Ovary (tissue), 7 donors: ENCODE measurements at regions not wholly inside any gene's neighbourhood (a gene's known extent, or its start where the extent isn't known, plus 50 kb on each side); places are given as distances from the start of the nearest gene placed in this dataset.

Experiments used
- DNase-seq, 5 donors: peaks; one replicate each; pipeline ENCODE4 v3.0.0-alpha.2; 2019 to 2020
- H3K27ac ChIP-seq, 2 donors: fragments of 200-600 bp; one replicate each; pipeline versions ENCODE4 v1.5.1 to v1.8.0; 2019 to 2022
- H3K27me3 ChIP-seq: fragments of 200-600 bp; one replicate; pipeline ENCODE4 v1.8.0; 2022
- H3K36me3 ChIP-seq: fragments of 200-600 bp; sonication (generic); one replicate; pipeline ENCODE4 v1.5.1; 2019
- H3K4me1 ChIP-seq: one replicate; pipeline ENCODE4 v1.8.1; 2013; ENCODE audit warnings: mild to moderate bottlenecking, moderate library complexity; ENCODE audit not compliant: insufficient read depth
- H3K4me3 ChIP-seq: fragments of 200-600 bp; sonication (generic); one replicate; pipeline ENCODE4 v1.5.1; 2017
- H3K9me3 ChIP-seq, 2 donors: fragments of 200-600 bp in 1 of 2; sonication (generic) in 1 of 2; one replicate each; pipeline versions ENCODE4 v1.5.1 to v1.8.1; 2013 to 2019; ENCODE audit warnings: mild to moderate bottlenecking in 1 of 2, moderate library complexity in 1 of 2
- CTCF ChIP-seq, 3 donors: fragments of 450-650 bp in 2 of 3; fragments of 200-600 bp in 1 of 3; IDR thresholded peaks; one replicate each; pipeline versions ENCODE4 v1.5.1 to v1.8.0; 2016 to 2022; ENCODE audit warnings: antibody characterized with exemption in 3 of 3, mild to moderate bottlenecking in 1 of 3
- EP300 ChIP-seq: sonication (generic); formaldehyde crosslinking; IDR thresholded peaks from one replicate; pipeline ENCODE4 v1.6.1; 2017; ENCODE audit warnings: antibody characterized with exemption
- POLR2A ChIP-seq: fragments of 450-650 bp; IDR thresholded peaks from one replicate; pipeline ENCODE4 v1.6.1; 2017; ENCODE audit warnings: antibody characterized with exemption, mild to moderate bottlenecking, moderate library complexity
- WGBS, 3 donors: extraction: QIAGEN DNeasy Blood & Tissue Kit in 1 of 3; methylation state at CpG; one replicate each; pipeline versions ENCODE4 v1.1.5 to v1.1.7; 2013 to 2017; 5-methylcytosine and 5-hydroxymethylcytosine counted together
- intact Hi-C, 4 donors: fragments of 100-400 bp; cut with DNase I; formaldehyde crosslinking; loops; one replicate each; pipeline versions ENCODE4 v1.11.0 to v1.15.1; 2022 to 2023
- donor health status: DM: no; HTN: no; CAD: no; lungs with moderate emphysema.
- donor health status: DM: no; HTN: no; CAD: no.
- donor health status: Bipolar disorder and iron deficiency.
- donor health status: DM: no; HTN: no; CAD: no.
- donor health status: DM: yes; HTN: yes; CAD: no.

GRCh38 chr10:21071001-21071673 is 174.0 kb upstream of the NEBL start:
- H3K4me3 ChIP-seq = no peak overlapping the region
- WGBS, 3 donors = 73 to 84% (median 75%) methylated on average over 3 of the region's 3 CpGs
- no peaks in the 10 kb centered on the region for H3K36me3 ChIP-seq
- no peaks in the 10 kb centered on the region for H3K9me3 ChIP-seq
- no peaks in the 10 kb centered on the region for H3K27me3 ChIP-seq
- DNase-seq = no peak
- intact Hi-C loops = no loop called here
- H3K27ac ChIP-seq = no peak overlapping the region
- H3K4me1 ChIP-seq = no peaks in the 10 kb centered on the region
- TF ChIP-seq POLR2A = no peak
- no peak for TF ChIP-seq CTCF (IDR thresholded peaks at IDR 0.05)
- no peak for TF ChIP-seq EP300

GRCh38 chr10:21069929-21070700 is 173.0 kb upstream of the NEBL start:
- no peaks in the 10 kb centered on the region for H3K9me3 ChIP-seq
- no peaks in the 10 kb centered on the region for H3K36me3 ChIP-seq
- TF ChIP-seq CTCF (IDR thresholded peaks at IDR 0.05) (no peak), POLR2A (no peak)
- H3K27me3 ChIP-seq = no peaks in the 10 kb centered on the region
- no peak overlapping the region for H3K4me3 ChIP-seq
- no peaks in the 10 kb centered on the region for H3K4me1 ChIP-seq
- no peak for DNase-seq
- no peak overlapping the region for H3K27ac ChIP-seq
- intact Hi-C loops = no loop called here
- 60 to 62% (median 60%) methylated on average over 10 of the region's 10 CpGs for WGBS, 3 donors

- no peak overlapping the region for H3K4me3 ChIP-seq
- no peak for TF ChIP-seq CTCF (IDR thresholded peaks at IDR 0.05)
- TF ChIP-seq EP300 = no peak
- TF ChIP-seq POLR2A = no peak
- no peaks in the 10 kb centered on the region for H3K9me3 ChIP-seq
- no peak for DNase-seq
- H3K4me1 ChIP-seq = no peaks in the 10 kb centered on the region
- no peaks in the 10 kb centered on the region for H3K36me3 ChIP-seq
- intact Hi-C loops = no loop called here
- 78 to 87% (median 79%) methylated on average over 5 of the region's 5 CpGs for WGBS, 3 donors
- H3K27ac ChIP-seq = no peak overlapping the region
- H3K27me3 ChIP-seq = no peaks in the 10 kb centered on the region
Measured at GRCh38 chr10:21069278-21069677, 172.2 kb upstream of the NEBL start.

- Histone ChIP-seq H3K27ac (no peak overlapping the region), H3K9me3 (no peaks in the 10 kb centered on the region), H3K4me3 (no peak overlapping the region), H3K4me1 (no peaks in the 10 kb centered on the region), H3K36me3 (no peaks in the 10 kb centered on the region), H3K27me3 (no peaks in the 10 kb centered on the region)
- intact Hi-C loops = no loop called here
- DNase-seq = no peak
- WGBS, 3 donors = 61 to 78% (median 77%) methylated on average over 3 of the region's 3 CpGs
- TF ChIP-seq EP300 = no peak
- no peak for TF ChIP-seq POLR2A
Measured at GRCh38 chr10:21068026-21068656, 171.0 kb upstream of the NEBL start.
